Right cardiac atrium (tissue), 5 donors: ENCODE measurements at regions not wholly inside any gene's neighbourhood (a gene's known extent, or its start where the extent isn't known, plus 50 kb on each side); places are given as distances from the start of the nearest gene placed in this dataset.

ENCODE experiments used
- ATAC-seq, 2 donors: fragments of 200-7000 bp; cut with Tn5 transposase; one replicate each; pipeline versions ENCODE4 v1.8.0 to v1.9.1; 2020; ENCODE audit warnings: moderate library complexity in 2 of 2, mild to moderate bottlenecking in 1 of 2
- DNase-seq, 3 donors: peaks; one replicate each; pipeline ENCODE4 v3.0.0-alpha.2; 2020
- H3K27ac ChIP-seq: one replicate; pipeline ENCODE4 v1.5.1; 2013; ENCODE audit warnings: mild to moderate bottlenecking, low read length, control low read depth, moderate library complexity
- H3K27me3 ChIP-seq: one replicate; pipeline ENCODE4 v1.6.1; 2013; ENCODE audit not compliant: control insufficient read depth, insufficient read depth
- H3K4me1 ChIP-seq: one replicate; pipeline ENCODE4 v1.6.1; 2013; ENCODE audit warnings: low read length; ENCODE audit not compliant: control insufficient read depth, insufficient read depth
- H3K4me3 ChIP-seq: one replicate; pipeline ENCODE4 v1.5.1; 2013; ENCODE audit warnings: low read length, control low read depth
- H3K9me3 ChIP-seq: one replicate; pipeline ENCODE4 v1.6.1; 2013; ENCODE audit warnings: low read length; ENCODE audit not compliant: control insufficient read depth
- WGBS: extraction: QIAGEN DNeasy Blood & Tissue Kit; methylation state at CpG from one replicate; pipeline ENCODE4 v1.1.7; 2013; 5-methylcytosine and 5-hydroxymethylcytosine counted together
- intact Hi-C, 4 donors: fragments of 100-400 bp; cut with DNase I; formaldehyde crosslinking; loops; one replicate each; pipeline versions ENCODE4 v1.11.0 to v1.14.0; 2022 to 2023
- donor health status: healthy with polysubstance abuse.
- donor health status: DM: no; HTN: yes; CAD: no.
- donor health status: DM: no; HTN: no; CAD: no.
- donor health status: DM: no; HTN: yes; CAD: no; lungs with severe emphysema.
- donor health status: DM: yes; HTN: yes; CAD: no.

DNA sequence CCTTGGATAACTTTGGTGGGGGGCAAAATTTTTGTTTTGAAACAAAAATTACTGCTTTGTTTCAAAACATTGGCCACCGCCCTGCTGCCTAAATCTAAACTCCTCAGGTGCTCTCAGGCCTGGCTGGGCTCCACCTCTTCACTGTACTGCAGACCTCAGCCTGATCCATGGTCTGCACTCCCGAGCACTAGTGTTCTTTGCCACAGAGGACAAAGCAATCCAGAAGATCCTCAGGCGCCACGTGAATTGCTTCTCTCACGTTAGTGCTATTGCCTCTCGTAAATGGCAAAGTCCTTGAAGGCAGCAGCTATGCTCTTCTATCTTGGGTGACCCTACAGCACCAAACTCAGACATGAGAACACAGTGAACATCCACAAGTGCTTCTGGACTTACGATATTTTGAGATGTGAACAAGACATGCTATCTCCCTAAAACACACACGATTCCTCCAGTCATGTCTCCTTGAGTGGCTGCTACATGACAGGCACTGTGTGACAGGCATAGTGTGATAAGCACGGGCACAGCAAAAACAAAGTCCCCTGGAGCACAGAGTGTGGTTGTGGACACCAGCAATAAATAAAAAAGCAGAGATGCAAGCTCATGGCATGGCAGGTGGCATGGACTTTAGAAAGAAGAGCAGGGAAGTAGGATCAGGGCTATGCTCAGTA is 582.1 kb upstream of the DPP6 start:
- intact Hi-C loops: no loop called here
- DNase-seq: peak in 1 of 3 donors; percentile 61
- peaks cover 2% of the 10 kb centered on the region for H3K4me1 ChIP-seq
- peak; percentile 56 to 73 for ATAC-seq
- H3K4me3 ChIP-seq: no peak overlapping the region
- H3K9me3 ChIP-seq: no peaks in the 10 kb centered on the region
- 45% methylated on average over 9 of the region's 9 CpGs for WGBS
- H3K27me3 ChIP-seq: no peaks in the 10 kb centered on the region
- peak overlapping the region; percentile 43 for H3K27ac ChIP-seq

DNA sequence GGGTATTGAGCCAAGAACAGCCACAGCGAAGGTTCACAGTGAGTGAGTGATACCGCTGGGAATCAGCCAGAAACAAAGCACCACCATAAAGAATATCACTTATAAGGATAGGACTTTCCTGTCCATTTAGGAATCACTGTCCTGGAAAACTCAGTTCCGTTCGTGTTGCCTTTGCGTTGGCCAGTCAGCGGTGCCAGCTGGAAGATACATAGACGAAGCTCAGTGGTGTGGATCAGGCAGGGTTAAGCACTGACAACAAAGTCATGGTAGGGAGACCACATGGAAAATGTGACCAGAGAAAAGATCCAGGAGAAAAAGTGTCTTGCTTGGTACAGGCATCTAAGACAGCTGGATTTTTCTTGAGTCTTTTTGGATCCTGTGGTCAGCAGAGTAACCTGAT is 579.7 kb upstream of the DPP6 start:
- WGBS: 85% methylated on average over 7 of the region's 7 CpGs
- peak overlapping the region; percentile 80 for H3K27ac ChIP-seq

DNA sequence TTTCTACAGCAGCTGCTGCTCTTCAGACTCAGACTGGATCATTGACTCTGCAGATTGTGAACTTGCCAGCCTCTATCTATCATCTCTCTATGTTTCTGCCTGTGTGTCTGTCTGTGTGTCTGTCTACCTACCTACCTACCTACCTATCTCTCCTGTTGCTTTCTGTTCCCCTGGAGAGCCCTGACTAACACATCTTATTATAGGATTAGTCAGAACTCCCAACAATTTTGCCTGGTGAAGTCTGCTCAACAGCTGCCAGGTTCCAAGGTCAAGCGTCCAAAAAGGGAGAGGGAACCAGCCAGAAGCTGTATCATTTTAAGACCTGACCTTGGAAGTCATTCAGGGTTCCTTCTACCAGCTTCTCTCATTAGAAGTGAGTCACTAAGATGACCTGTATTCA is 579.0 kb upstream of the DPP6 start:
- peak overlapping the region; percentile 80 for H3K27ac ChIP-seq
- ATAC-seq (peak in 1 of 2 donors; percentile 40), DNase-seq (no peak)
- H3K4me1 ChIP-seq: peaks cover 2% of the 10 kb centered on the region
- no peak overlapping the region for H3K4me3 ChIP-seq
- no peaks in the 10 kb centered on the region for H3K27me3 ChIP-seq
- intact Hi-C loops: no loop called here
- H3K9me3 ChIP-seq: no peaks in the 10 kb centered on the region
- 29% methylated on average over 1 of the region's 1 CpG for WGBS

More for the DNA sequence above, 579.7 kb upstream of the DPP6 start:
- no peak for DNase-seq
- Histone ChIP-seq H3K9me3 (no peaks in the 10 kb centered on the region), H3K4me1 (peaks cover 2% of the 10 kb centered on the region), H3K4me3 (no peak overlapping the region), H3K27me3 (no peaks in the 10 kb centered on the region)
- ATAC-seq: no peak
- intact Hi-C loops: no loop called here

GRCh38 chr7:153475239-153475638 is 577.0 kb upstream of the DPP6 start:
- Histone ChIP-seq H3K27me3 (no peaks in the 10 kb centered on the region), H3K4me1 (peaks cover 2% of the 10 kb centered on the region), H3K9me3 (no peaks in the 10 kb centered on the region), H3K4me3 (no peak overlapping the region), H3K27ac (peak overlapping the region; percentile 80)
- WGBS: 50% methylated on average over 3 of the region's 3 CpGs
- intact Hi-C loops: no loop called here
- peak; percentile 16 to 49 for ATAC-seq
- no peak for DNase-seq

- Histone ChIP-seq H3K4me1 (no peaks in the 10 kb centered on the region), H3K9me3 (no peaks in the 10 kb centered on the region), H3K4me3 (no peak overlapping the region), H3K27ac (peak overlapping the region; percentile 16), H3K27me3 (no peaks in the 10 kb centered on the region)
- 58% methylated on average over 2 of the region's 2 CpGs for WGBS
- ATAC-seq: no peak
- intact Hi-C loops: no loop called here
- no peak for DNase-seq
Observed at GRCh38 chr7:153476166-153476565, 576.0 kb upstream of the DPP6 start.

DNA sequence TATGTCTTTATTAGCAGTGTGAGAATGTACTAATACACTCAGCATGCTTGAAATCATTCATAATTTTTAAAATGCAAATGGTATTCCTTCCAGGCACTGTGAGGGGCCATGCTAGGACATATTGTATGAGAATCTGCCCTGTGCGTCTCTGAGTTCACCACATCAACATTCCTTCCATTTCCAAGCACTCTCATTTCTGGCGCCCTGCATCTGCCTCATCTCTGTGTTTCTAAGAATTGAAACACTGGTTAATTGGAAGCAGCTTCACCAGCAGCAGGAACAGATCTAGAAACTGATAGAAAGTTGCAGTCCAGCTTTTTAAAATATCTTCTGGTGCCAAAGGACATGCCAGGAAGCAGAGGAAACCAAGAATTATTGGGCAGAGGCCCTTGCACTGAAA is 555.9 kb upstream of the DPP6 start:
- Histone ChIP-seq H3K4me1 (no peaks in the 10 kb centered on the region), H3K4me3 (no peak overlapping the region), H3K27me3 (no peaks in the 10 kb centered on the region), H3K27ac (no peak overlapping the region), H3K9me3 (no peaks in the 10 kb centered on the region)
- intact Hi-C loops: no loop called here
- DNase-seq (no peak), ATAC-seq (no peak)
- WGBS: 62% methylated on average over 2 of the region's 2 CpGs

GRCh38 chr7:153503093-153503492 is 549.1 kb upstream of the DPP6 start:
- 81% methylated on average over 5 of the region's 5 CpGs for WGBS

GRCh38 chr7:153504288-153505075 is 547.7 kb upstream of the DPP6 start:
- DNase-seq: no peak
- no peaks in the 10 kb centered on the region for H3K4me1 ChIP-seq
- 78% methylated on average over 17 of the region's 17 CpGs for WGBS
- H3K4me3 ChIP-seq: no peak overlapping the region
- intact Hi-C loops: no loop called here
- H3K27ac ChIP-seq: no peak overlapping the region
- no peak for ATAC-seq
- no peaks in the 10 kb centered on the region for H3K27me3 ChIP-seq
- peaks cover 1% of the 10 kb centered on the region for H3K9me3 ChIP-seq

More at GRCh38 chr7:153503093-153503492, 549.1 kb upstream of the DPP6 start:
- Histone ChIP-seq H3K4me1 (no peaks in the 10 kb centered on the region), H3K27me3 (no peaks in the 10 kb centered on the region), H3K4me3 (no peak overlapping the region), H3K9me3 (peaks cover 1% of the 10 kb centered on the region), H3K27ac (no peak overlapping the region)
- intact Hi-C loops: no loop called here
- no peak for DNase-seq
- no peak for ATAC-seq

DNA sequence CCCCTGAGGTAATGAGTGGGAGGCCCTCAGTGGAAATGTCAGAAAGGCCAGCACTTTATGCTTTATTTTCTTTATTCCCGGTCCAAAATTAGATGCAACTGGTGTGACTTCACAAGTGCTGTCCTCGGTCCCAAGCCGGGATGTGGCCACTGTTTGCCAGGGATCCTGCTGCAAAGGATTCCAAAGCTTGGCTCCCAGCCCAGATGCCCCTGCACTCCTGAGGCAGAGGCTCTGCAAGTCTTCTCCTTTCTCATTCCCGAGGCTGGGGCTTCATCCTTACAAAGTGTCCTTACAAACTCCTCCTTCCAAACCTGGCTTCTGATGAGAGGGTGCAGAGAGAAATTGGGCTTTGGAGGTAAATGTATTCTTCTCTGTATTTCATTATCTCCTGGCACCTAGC is 544.3 kb upstream of the DPP6 start:
- Histone ChIP-seq H3K27ac (no peak overlapping the region), H3K27me3 (no peaks in the 10 kb centered on the region), H3K9me3 (peaks cover 1% of the 10 kb centered on the region), H3K4me1 (no peaks in the 10 kb centered on the region), H3K4me3 (no peak overlapping the region)
- 61% methylated on average over 4 of the region's 4 CpGs for WGBS
- DNase-seq (no peak), ATAC-seq (no peak)
- intact Hi-C loops: no loop called here

- Histone ChIP-seq H3K4me3 (no peak overlapping the region), H3K27ac (no peak overlapping the region), H3K4me1 (no peaks in the 10 kb centered on the region), H3K27me3 (no peaks in the 10 kb centered on the region), H3K9me3 (peaks cover 1% of the 10 kb centered on the region)
- 54% methylated on average over 3 of the region's 3 CpGs for WGBS
- intact Hi-C loops: no loop called here
- DNase-seq: no peak
- ATAC-seq: no peak
Observed at GRCh38 chr7:153509768-153510167, 542.4 kb upstream of the DPP6 start.

GRCh38 chr7:153510674-153511073 is 541.5 kb upstream of the DPP6 start:
- intact Hi-C loops: no loop called here
- WGBS: 57% methylated on average over 3 of the region's 3 CpGs

More at GRCh38 chr7:153510674-153511073, 541.5 kb upstream of the DPP6 start:
- H3K4me1 ChIP-seq: no peaks in the 10 kb centered on the region
- no peak overlapping the region for H3K4me3 ChIP-seq
- H3K27ac ChIP-seq: no peak overlapping the region
- ATAC-seq (no peak), DNase-seq (no peak)
- H3K9me3 ChIP-seq: peaks cover 1% of the 10 kb centered on the region
- H3K27me3 ChIP-seq: no peaks in the 10 kb centered on the region
